HepG2 (cell line): ENCODE measurements at regions not wholly inside any gene's neighbourhood (a gene's known extent, or its start where the extent isn't known, plus 50 kb on each side); places are given as distances from the start of the nearest gene placed in this dataset.

Source experiments
- ATAC-seq: fragments of 200-7000 bp; cut with Tn5 transposase; 3 replicates; pipeline ENCODE4 v1.9.1; 2020; ENCODE audit warnings: mild to moderate bottlenecking, moderate library complexity
- BruUV-seq: library from RNA; stranded (reverse); fragments of 400-500 nt; replicated peaks from 2 replicates; lab custom pipeline; 2021; lab: Mats Ljungman, UMichigan
- CTCF ChIA-PET: fragments of 300-600 bp; formaldehyde crosslinking; extraction: SDS; loops from one replicate; lab custom pipeline; 2021; ENCODE audit warnings: low total read pairs, inconsistent platforms, low intra/inter-chr PET ratio; lab: Yijun Ruan, JAX
- POLR2A ChIA-PET: fragments of 350-600 bp; sonication (Branson Sonifier 250); formaldehyde crosslinking; loops from one replicate; lab custom pipeline; 2020; ENCODE audit warnings: antibody characterized with exemption, inconsistent platforms; lab: Yijun Ruan, JAX
- DNase-seq: peaks from one replicate; pipeline ENCODE4 v3.0.0-alpha.2; 2015; ENCODE audit warnings: low spot score
- FAIRE-seq: peaks from 3 replicates; lab custom pipeline; 2011; peaks lifted over from hg19 to GRCh38; lab: Jason Lieb, UNC
- H2AFZ ChIP-seq: one replicate; pipeline ENCODE4 v1.6.1; 2011; ENCODE audit warnings: low read length, inconsistent platforms
- H3K27ac ChIP-seq: fragments of 300-600 bp; 3 replicates; pipeline ENCODE4 v1.8.0; 2011; ENCODE audit warnings: mixed run types, mild to moderate bottlenecking, mixed read lengths, low read length, inconsistent platforms; ENCODE audit not compliant: insufficient read depth; ENCODE audit errors: extremely low read length
- H3K27me3 ChIP-seq, 2 experiments: fragments of 200-600 bp in 1 of 2; 2 replicates in 1 of 2; 3 replicates in 1 of 2; pipeline versions ENCODE4 v1.6.0 to v1.8.0; 2011; ENCODE audit warnings: low read length in 2 of 2, mild to moderate bottlenecking in 2 of 2, moderate library complexity in 2 of 2, inconsistent platforms in 1 of 2; ENCODE audit not compliant: insufficient read depth in 2 of 2, control insufficient read depth in 1 of 2
- H3K36me3 ChIP-seq, 2 experiments: fragments of 200-600 bp in 1 of 2; replicated peaks in 1 of 2; 2 replicates in 1 of 2; 3 replicates in 1 of 2; pipeline versions ENCODE4 v1.5.1 to v1.8.0; 2011; ENCODE audit warnings: low read length in 2 of 2, inconsistent platforms in 1 of 2; ENCODE audit not compliant: insufficient read depth in 2 of 2, control insufficient read depth in 1 of 2
- H3K4me1 ChIP-seq: 2 replicates; pipeline ENCODE4 v1.5.1; 2012; ENCODE audit warnings: low read length, inconsistent platforms; ENCODE audit not compliant: insufficient read depth
- H3K4me2 ChIP-seq: 2 replicates; pipeline ENCODE4 v1.6.0; 2011; ENCODE audit warnings: low read depth, low read length, inconsistent platforms
- H3K4me3 ChIP-seq, 3 experiments: fragments of 200-600 bp in 1 of 3; sonication (generic), shearing (Covaris generic) in 1 of 3; replicated peaks in 1 of 3; 2 replicates each; pipeline ENCODE4 v1.5.1; 2011 to 2016; ENCODE audit warnings: low read length in 3 of 3, inconsistent platforms in 2 of 3, low read depth in 2 of 3, mild to moderate bottlenecking in 2 of 3, control low read depth in 1 of 3, mixed read lengths in 1 of 3; ENCODE audit not compliant: insufficient read depth in 1 of 3
- H3K79me2 ChIP-seq: one replicate; pipeline ENCODE4 v1.6.1; 2011; ENCODE audit warnings: low read length, inconsistent platforms; ENCODE audit not compliant: insufficient read depth
- H3K9ac ChIP-seq: 2 replicates; pipeline ENCODE4 v1.6.0; 2011; ENCODE audit warnings: mild to moderate bottlenecking, low read depth, low read length, inconsistent platforms; ENCODE audit not compliant: insufficient read depth
- H3K9me3 ChIP-seq: 2 replicates; pipeline ENCODE4 v1.5.1; 2012; ENCODE audit warnings: mild to moderate bottlenecking, low read length
- H4K20me1 ChIP-seq: 2 replicates; pipeline ENCODE4 v1.6.0; 2011; ENCODE audit warnings: inconsistent platforms, mild to moderate bottlenecking, low read length, moderate library complexity; ENCODE audit not compliant: insufficient read depth
- ATF1 ChIP-seq: IDR thresholded peaks from 2 replicates; pipeline ENCODE4 v1.6.1; 2016; ENCODE audit warnings: mild to moderate bottlenecking, control low read depth
- DRAP1 ChIP-seq: IDR thresholded peaks from 2 replicates; pipeline ENCODE4 v1.6.1; 2016; ENCODE audit warnings: missing genetic modification reagents, missing compliant biosample characterization
- GABPB1 ChIP-seq: IDR thresholded peaks from 2 replicates; pipeline ENCODE4 v1.6.1; 2016; ENCODE audit warnings: mild to moderate bottlenecking, missing genetic modification reagents, moderate library complexity, missing compliant biosample characterization
- HINFP ChIP-seq: sonication (generic); formaldehyde crosslinking; IDR thresholded peaks from 2 replicates; pipeline ENCODE4 v1.4.0; 2020; ENCODE audit warnings: low read depth, mild to moderate bottlenecking, missing genetic modification reagents
- HNF4G ChIP-seq, 2 experiments: sonication (generic) in 1 of 2; formaldehyde crosslinking in 1 of 2; IDR thresholded peaks; 2 replicates each; pipeline versions ENCODE4 v1.4.0 to v1.6.1; 2011 to 2020; ENCODE audit warnings: borderline replicate concordance in 2 of 2, low read depth in 2 of 2, mild to moderate bottlenecking in 2 of 2, low read length in 1 of 2, missing genetic modification reagents in 1 of 2, moderate library complexity in 1 of 2
- KMT2B ChIP-seq: IDR thresholded peaks from 2 replicates; pipeline ENCODE4 v1.6.1; 2016; ENCODE audit warnings: missing genetic modification reagents, missing compliant biosample characterization
- NCOR1 ChIP-seq: fragments of 200-600 bp; sonication (generic); IDR thresholded peaks from 2 replicates; pipeline ENCODE4 v1.7.0; 2017; ENCODE audit warnings: antibody characterized with exemption, low read length, borderline replicate concordance
- NFE2L1 ChIP-seq: sonication (generic); formaldehyde crosslinking; IDR thresholded peaks from 2 replicates; pipeline ENCODE4 v1.4.0; 2020; ENCODE audit warnings: missing genetic modification reagents, mild to moderate bottlenecking, borderline replicate concordance
- NFYC ChIP-seq: IDR thresholded peaks from 2 replicates; pipeline ENCODE4 v1.6.1; 2016; ENCODE audit warnings: missing genetic modification reagents, missing compliant biosample characterization
- NR2F6 ChIP-seq, 2 experiments: IDR thresholded peaks; 2 replicates each; pipeline ENCODE4 v1.6.1; 2016; ENCODE audit warnings: antibody characterized with exemption in 1 of 2, mild to moderate bottlenecking in 1 of 2
- RBFOX2 ChIP-seq: fragments of 200-400 bp; formaldehyde crosslinking; IDR thresholded peaks from 2 replicates; pipeline ENCODE4 v1.6.1; 2017; ENCODE audit warnings: low read depth, mild to moderate bottlenecking, low read length
- RFXANK ChIP-seq: IDR thresholded peaks from 2 replicates; pipeline ENCODE4 v1.6.1; 2016
- TBL1XR1 ChIP-seq: fragments of 150-350 bp; IDR thresholded peaks from 2 replicates; pipeline ENCODE4 v1.6.1; 2014; ENCODE audit warnings: borderline replicate concordance, low read length; ENCODE audit not compliant: partially characterized antibody
- XRCC5 ChIP-seq: fragments of 200-400 bp; formaldehyde crosslinking; optimal IDR thresholded peaks from 2 replicates; pipeline ENCODE3; 2017; ENCODE audit warnings: mild to moderate bottlenecking, low read length
- ZFP36L1 ChIP-seq: sonication (generic); formaldehyde crosslinking; IDR thresholded peaks from 2 replicates; pipeline ENCODE4 v1.8.0; 2022; ENCODE audit warnings: mild to moderate bottlenecking, missing genetic modification reagents, moderate library complexity
- ZNF282 ChIP-seq: fragments of 450-650 bp; IDR thresholded peaks from 2 replicates; pipeline ENCODE4 v1.6.1; 2018; ENCODE audit not compliant: partially characterized antibody
- ZNF317 ChIP-seq: sonication (generic); formaldehyde crosslinking; IDR thresholded peaks from 2 replicates; pipeline ENCODE4 v1.5.0; 2020; ENCODE audit warnings: mild to moderate bottlenecking, missing genetic modification reagents
- ZNF33A ChIP-seq: sonication (generic); formaldehyde crosslinking; IDR thresholded peaks from 2 replicates; pipeline ENCODE4 v1.5.1; 2020; ENCODE audit warnings: missing genetic modification reagents, mild to moderate bottlenecking, moderate library complexity, borderline replicate concordance
- WGBS: methylation state at CpG from one replicate; pipeline ENCODE4 v1.1.6; 2017; ENCODE audit warnings: low lambda C conversion rate; 5-methylcytosine and 5-hydroxymethylcytosine counted together
- in situ Hi-C: cut with HindIII; loops from 2 replicates; pipeline ENCODE4 v1.10.0; 2017; ENCODE audit warnings: low pct_unique_long_range_greater_than_20kb; ENCODE audit not compliant: extremely low pct_ligation_motif_present
- intact Hi-C: fragments of 100-400 bp; cut with micrococcal nuclease; formaldehyde crosslinking; loops from one replicate; pipeline ENCODE4 v1.10.0; 2022; ENCODE audit not compliant: unreplicated experiment
- TF ChIP-seq, protein P1 (sequence below): IDR thresholded peaks from 2 replicates; pipeline ENCODE4 v1.6.1; 2016; ENCODE audit warnings: mild to moderate bottlenecking, missing biosample characterization, missing genetic modification reagents
- TF ChIP-seq, protein P2 (sequence below): IDR thresholded peaks from 2 replicates; pipeline ENCODE4 v1.6.1; 2016; ENCODE audit warnings: mild to moderate bottlenecking

DNA sequence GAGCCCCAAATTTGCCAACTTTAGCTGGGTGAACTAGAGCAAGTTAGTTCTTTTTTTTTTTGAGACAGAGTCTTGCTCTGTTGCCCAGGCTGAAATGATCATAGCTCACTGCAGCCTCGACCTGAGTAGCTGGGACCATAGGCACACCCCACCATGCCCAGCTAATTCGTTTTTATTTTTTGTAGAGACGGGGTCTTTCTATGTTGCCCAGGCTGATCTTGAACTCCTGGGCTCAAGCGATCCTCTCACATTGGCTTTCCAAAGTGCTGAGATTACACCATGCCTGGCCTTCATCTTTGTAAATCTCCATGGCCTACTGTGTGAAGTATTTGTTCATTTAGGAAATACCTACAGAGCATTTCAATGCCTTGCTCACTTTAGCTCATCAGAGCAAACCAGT, 105.6 kb upstream of the SLC44A3 start (continued):
- TF ChIP-seq RBFOX2 = no peak
- TF ChIP-seq XRCC5 = no peak

GRCh38 chr1:94714152-94714551, 106.0 kb upstream of the SLC44A3 start:
- Histone ChIP-seq H2AFZ (no peak overlapping the region), H3K4me1 (peaks cover 42% of the 10 kb centered on the region), H3K36me3 (no peaks in the 10 kb centered on the region), H3K4me3 (no peak overlapping the region), H3K9me3 (no peaks in the 10 kb centered on the region), H3K79me2 (no peaks in the 10 kb centered on the region), H4K20me1 (no peaks in the 10 kb centered on the region), H3K4me2 (no peak overlapping the region), H3K27me3 (no peaks in the 10 kb centered on the region), H3K9ac (no peak overlapping the region), H3K27ac (no peak overlapping the region)
- DNase-seq (no peak), ATAC-seq (peak; percentile 34), FAIRE-seq (no peak)
- CTCF ChIA-PET = no interaction called here
- intact Hi-C loops (no loop called here), in situ Hi-C loops (loop anchor here (5.0 kb wide), 1 partner anchor 88 kb away; no protein-coding TSS in a partner anchor)
- TSS peak; percentile 90 for BruUV-seq
- WGBS = 96% methylated on average over 5 of the region's 5 CpGs
- POLR2A ChIA-PET = interaction anchor here (0.8 to 1.3 kb wide), 6 partner anchors 12 to 91 kb away, joined by 3 to 8 read pairs (median 3); no protein-coding TSS in a partner anchor
- TF ChIP-seq NFE2L1 (no peak), DRAP1 (CRISPR knock-in tag) (0 out of 2 replicates have a peak, but pooled peaks have one; percentile 2), ZNF33A (0 out of 2 replicates have a peak, but pooled peaks have one; percentile 26), ZNF282 (no peak), NR2F6 (IDR thresholded peaks at IDR 0.05) (no peak), NR2F6 (CRISPR knock-in tag; IDR thresholded peaks at IDR 0.05) (0 out of 2 replicates have a peak, but pooled peaks have one; percentile 4), ZFP36L1 (CRISPR knock-in tag) (0 out of 2 replicates have a peak, but pooled peaks have one; percentile 7), NCOR1 (no peak), NFYC (0 out of 2 replicates have a peak, but pooled peaks have one; percentile 1), ZNF317 (0 out of 2 replicates have a peak, but pooled peaks have one; percentile 30), KMT2B (CRISPR knock-in tag) (no peak), HINFP (no peak), ATF1 (CRISPR knock-in tag) (0 out of 2 replicates have a peak, but pooled peaks have one; percentile 3), RFXANK (CRISPR knock-in tag) (no peak), HNF4G (IDR thresholded peaks at IDR 0.05; ENCODE audit: borderline replicate concordance, low read depth, low read length) (no peak), HNF4G (CRISPR knock-in tag; IDR thresholded peaks at IDR 0.05; ENCODE audit: borderline replicate concordance, low read depth) (no peak), GABPB1 (CRISPR knock-in tag) (no peak), TBL1XR1 (no peak)
- TF ChIP-seq, protein P1, sequence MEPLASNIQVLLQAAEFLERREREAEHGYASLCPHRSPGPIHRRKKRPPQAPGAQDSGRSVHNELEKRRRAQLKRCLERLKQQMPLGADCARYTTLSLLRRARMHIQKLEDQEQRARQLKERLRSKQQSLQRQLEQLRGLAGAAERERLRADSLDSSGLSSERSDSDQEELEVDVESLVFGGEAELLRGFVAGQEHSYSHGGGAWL = no peak
- TF ChIP-seq, protein P2, sequence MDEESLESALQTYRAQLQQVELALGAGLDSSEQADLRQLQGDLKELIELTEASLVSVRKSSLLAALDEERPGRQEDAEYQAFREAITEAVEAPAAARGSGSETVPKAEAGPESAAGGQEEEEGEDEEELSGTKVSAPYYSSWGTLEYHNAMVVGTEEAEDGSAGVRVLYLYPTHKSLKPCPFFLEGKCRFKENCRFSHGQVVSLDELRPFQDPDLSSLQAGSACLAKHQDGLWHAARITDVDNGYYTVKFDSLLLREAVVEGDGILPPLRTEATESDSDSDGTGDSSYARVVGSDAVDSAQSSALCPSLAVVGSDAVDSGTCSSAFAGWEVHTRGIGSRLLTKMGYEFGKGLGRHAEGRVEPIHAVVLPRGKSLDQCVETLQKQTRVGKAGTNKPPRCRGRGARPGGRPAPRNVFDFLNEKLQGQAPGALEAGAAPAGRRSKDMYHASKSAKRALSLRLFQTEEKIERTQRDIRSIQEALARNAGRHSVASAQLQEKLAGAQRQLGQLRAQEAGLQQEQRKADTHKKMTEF (CRISPR knock-in tag) = peak; percentile 8; the same call in 1 of the 2 replicates
